Choroid plexus epithelial cell (primary cell): ENCODE measurements at regions not wholly inside any gene's neighbourhood (a gene's known extent, or its start where the extent isn't known, plus 50 kb on each side); places are given as distances from the start of the nearest gene placed in this dataset.

Experiments
- DNase-seq: peaks from one replicate; pipeline ENCODE4 v3.0.0-alpha.2; 2010; ENCODE audit warnings: low read depth
- H3K4me3 ChIP-seq: 2 replicates; pipeline ENCODE4 v1.5.1; 2011; ENCODE audit warnings: low read depth, mild to moderate bottlenecking, control low read depth, low read length, moderate library complexity
- TF ChIP-seq, protein P1 (sequence below): conservative IDR thresholded peaks from 2 replicates; pipeline ENCODE4 v1.5.1; 2011; ENCODE audit warnings: low read depth, mild to moderate bottlenecking, control low read depth, inconsistent platforms, low read length, moderate library complexity

DNA sequence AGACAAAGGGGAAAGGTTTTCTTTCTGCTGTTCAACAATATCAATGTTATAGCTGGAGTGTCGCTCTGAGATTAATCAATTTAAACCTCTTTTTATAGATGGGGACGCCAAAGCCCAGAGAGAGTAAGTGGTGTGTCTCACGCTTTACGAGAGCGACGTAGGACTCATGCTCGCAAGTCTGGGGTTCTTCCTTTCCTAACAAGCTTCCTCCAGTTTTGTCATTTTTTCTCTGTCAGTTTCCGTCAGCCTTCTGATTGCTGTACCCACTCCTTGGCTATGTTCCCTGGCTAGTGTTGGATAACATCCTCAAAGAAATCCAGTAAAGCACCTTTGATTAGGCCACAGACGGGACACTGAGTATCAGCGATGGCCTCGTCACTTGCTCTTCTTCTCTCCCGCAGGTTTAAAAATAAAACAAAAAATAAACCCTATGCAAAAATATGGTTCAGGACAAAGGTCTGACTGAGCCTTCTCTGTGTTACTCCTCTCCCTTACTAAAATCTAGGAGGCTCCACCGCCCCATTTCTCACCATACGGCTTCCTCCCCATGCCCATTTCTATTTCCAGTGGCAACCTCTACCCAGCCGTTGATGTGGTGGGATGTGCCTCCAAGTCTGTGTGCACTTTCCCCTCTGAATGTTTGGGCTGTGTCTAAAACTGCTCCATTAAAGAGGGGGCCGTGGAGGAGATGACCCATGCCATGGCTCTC is 172.7 kb upstream of the PARP11 start:
- no peak for DNase-seq
- no peak overlapping the region for H3K4me3 ChIP-seq
- TF ChIP-seq, protein P1, sequence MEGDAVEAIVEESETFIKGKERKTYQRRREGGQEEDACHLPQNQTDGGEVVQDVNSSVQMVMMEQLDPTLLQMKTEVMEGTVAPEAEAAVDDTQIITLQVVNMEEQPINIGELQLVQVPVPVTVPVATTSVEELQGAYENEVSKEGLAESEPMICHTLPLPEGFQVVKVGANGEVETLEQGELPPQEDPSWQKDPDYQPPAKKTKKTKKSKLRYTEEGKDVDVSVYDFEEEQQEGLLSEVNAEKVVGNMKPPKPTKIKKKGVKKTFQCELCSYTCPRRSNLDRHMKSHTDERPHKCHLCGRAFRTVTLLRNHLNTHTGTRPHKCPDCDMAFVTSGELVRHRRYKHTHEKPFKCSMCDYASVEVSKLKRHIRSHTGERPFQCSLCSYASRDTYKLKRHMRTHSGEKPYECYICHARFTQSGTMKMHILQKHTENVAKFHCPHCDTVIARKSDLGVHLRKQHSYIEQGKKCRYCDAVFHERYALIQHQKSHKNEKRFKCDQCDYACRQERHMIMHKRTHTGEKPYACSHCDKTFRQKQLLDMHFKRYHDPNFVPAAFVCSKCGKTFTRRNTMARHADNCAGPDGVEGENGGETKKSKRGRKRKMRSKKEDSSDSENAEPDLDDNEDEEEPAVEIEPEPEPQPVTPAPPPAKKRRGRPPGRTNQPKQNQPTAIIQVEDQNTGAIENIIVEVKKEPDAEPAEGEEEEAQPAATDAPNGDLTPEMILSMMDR, result no peak

DNA sequence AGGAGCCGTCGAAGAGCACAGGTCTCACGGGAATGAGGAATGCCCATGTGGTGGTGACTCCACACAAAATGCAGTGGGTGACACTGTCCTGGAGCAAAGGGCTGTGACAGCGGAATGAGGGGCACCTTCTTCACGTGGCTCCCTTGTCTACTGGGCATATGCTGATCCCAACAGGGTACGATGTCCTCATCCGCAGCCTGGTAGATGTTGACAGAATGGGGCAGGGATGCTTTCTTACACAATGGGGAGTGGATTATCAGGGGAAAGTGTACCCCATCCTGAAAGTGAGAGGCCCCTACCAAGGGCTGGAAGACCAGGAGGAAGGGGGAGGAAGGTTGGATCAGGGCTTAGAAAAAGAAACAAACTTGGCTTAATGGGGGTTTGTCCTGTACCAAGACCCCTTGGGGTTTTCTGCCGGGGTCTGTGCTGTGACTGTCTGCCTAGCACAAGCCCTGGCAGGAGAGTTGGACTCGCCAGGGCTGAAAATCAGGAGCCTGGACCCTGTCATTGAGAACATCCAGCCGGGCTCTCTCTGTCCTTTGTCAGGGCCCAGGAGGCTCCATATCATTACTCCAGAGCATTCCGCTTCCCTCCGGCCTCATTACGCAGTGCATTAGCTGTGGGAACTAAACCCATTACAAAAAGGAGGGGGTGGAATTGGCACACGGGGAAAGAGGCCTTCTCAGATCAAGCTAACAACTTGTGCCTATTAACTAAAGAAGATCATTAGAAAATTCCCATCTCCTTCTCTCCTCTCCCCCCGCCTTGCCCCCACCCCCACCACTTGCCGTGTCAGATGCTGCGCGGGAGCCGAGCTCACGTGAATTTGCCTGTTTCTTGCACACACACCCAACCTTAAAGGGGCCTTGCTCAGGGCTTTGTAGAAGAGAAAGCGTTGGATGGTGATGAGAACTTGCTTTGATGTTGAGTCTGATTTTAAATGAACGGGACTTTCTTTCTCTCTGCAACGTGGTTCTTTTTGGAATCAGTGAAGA is 171.8 kb upstream of the PARP11 start:
- no peak for DNase-seq
- no peak overlapping the region for H3K4me3 ChIP-seq
- TF ChIP-seq, protein P1, result no peak

DNA sequence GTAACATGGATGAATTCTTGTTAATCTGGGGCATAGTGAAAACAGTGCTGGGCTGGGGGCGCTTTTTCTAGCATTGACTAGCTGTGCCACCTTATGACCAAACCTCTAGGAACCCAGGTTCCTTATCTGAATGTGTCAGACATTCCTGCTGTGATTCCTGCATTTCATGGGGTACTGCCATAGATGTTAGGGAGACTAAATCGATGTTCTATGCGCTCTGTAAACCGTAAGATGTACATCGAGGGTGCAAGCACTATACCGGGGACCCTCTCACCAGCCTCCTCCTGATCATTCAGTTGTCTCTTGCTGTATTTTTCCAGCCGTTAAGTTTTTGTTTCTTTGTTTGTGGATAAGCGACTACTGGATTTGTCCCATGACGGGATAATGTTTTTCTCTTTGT is 170.9 kb upstream of the PARP11 start:
- no peak for DNase-seq
- TF ChIP-seq, protein P1, result no peak
- H3K4me3 ChIP-seq, result no peak overlapping the region

DNA sequence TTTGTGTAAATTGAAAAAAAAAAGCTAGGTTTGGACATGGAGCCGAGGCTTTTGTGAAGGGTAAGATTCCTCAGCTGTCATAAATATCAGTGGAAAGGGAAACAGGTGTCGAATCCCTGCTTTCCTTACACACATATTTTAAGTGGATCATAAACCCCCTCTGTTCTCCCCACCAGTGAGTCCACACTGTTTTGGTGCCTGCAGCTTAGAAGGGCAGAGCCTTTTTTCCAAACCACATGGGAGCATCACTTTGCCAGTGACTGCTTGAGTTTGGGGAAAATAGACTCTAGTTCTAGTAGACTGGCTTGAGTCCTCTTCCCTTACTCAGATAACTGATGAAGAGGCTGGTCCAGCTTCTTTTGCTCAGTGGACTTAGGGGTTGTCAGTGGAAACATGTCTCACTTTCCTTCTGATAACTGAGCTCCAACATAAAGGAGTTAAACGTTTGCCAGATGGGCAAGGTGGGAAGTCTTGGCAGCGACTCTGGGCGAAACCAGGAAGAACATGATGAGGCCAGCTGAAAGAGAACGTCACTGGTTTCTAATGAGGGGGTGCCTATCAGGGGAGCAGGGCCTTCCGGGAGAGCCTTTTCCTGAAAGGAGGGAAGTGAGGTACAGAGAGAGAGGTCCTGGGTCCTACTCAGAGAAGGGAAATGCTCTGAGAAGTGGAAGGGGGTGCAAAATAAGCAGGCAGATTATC is 168.1 kb upstream of the PARP11 start:
- DNase-seq, result no peak
- H3K4me3 ChIP-seq, result no peak overlapping the region
- TF ChIP-seq, protein P1, result no peak

DNA sequence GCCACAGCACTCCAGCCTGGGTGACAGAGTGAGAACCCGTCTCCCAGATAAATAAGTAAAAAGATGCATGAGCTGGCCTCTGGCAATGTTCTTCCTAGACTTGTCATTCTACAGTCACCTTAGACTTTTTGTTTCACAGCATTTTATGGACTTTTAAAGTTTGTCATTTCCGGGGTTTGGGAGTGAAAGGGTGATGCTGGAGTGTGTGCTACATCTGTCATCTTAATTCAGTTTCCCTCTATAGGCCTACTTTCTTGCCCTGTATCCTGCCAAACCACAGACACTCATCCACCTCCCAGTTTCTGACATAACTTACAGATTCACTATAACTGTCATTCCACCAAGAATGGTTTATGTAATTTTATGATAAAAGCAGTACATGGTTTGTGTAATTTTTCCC is 166.7 kb upstream of the PARP11 start:
- TF ChIP-seq, protein P1, result no peak
- DNase-seq, result no peak
- no peak overlapping the region for H3K4me3 ChIP-seq

DNA sequence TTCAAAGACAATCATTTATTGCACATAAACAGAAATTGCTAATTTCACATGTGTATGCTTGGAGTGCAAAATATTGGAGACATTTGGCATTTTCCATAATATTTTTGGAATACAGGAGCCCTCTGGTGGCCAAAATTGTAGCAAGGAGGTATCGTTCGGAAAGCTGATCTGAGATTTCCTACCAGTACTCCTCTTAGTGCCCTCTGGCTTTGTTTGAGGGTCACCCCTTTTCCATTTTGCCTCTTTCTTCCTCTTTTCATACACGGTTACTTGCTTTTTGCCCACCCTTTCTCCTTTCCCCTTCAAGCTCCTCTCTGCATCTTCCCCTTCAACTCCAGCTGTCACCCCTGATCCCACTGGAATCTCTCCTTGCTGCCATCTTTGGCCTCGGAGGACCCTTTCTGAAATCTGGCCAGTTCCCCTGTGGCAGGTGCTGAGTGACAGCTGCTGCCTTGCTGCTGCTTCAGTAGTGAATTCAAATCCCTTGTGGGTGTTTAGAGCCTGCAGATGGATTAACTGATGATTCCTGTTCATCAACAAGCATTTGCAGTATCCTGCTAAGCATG is 164.6 kb upstream of the PARP11 start:
- TF ChIP-seq, protein P1, result peak; percentile 75
- DNase-seq, result peak; percentile 70

More for the DNA sequence above, 164.6 kb upstream of the PARP11 start:
- no peak overlapping the region for H3K4me3 ChIP-seq
